H9 (cell line): ENCODE measurements at regions not wholly inside any gene's neighbourhood (a gene's known extent, or its start where the extent isn't known, plus 50 kb on each side); places are given as distances from the start of the nearest gene placed in this dataset.

ENCODE experiments used
- DNase-seq: peaks from one replicate; pipeline ENCODE4 v3.0.0-alpha.2; 2017
- H2AFZ ChIP-seq: one replicate; pipeline ENCODE4 v1.6.1; 2013; ENCODE audit warnings: mild to moderate bottlenecking, low read length, control low read depth, moderate library complexity
- H2AK5ac ChIP-seq: 2 replicates; pipeline ENCODE4 v1.6.1; 2013; ENCODE audit warnings: low read length, control low read depth, mixed read lengths; ENCODE audit not compliant: insufficient read length
- H2BK120ac ChIP-seq: one replicate; pipeline ENCODE4 v1.6.1; 2013; ENCODE audit warnings: low read depth, mild to moderate bottlenecking, low read length, control low read depth, inconsistent platforms; ENCODE audit not compliant: poor library complexity, severe bottlenecking
- H2BK12ac ChIP-seq: 2 replicates; pipeline ENCODE4 v1.6.1; 2013; ENCODE audit warnings: low read length, control low read depth, mixed read lengths, low read depth; ENCODE audit not compliant: insufficient read length
- H2BK15ac ChIP-seq: 2 replicates; pipeline ENCODE4 v1.6.1; 2013; ENCODE audit warnings: low read depth, low read length, control low read depth
- H2BK20ac ChIP-seq: one replicate; pipeline ENCODE4 v1.6.1; 2013; ENCODE audit warnings: low read depth, mild to moderate bottlenecking, low read length, control low read depth, inconsistent platforms; ENCODE audit not compliant: poor library complexity, severe bottlenecking
- H2BK5ac ChIP-seq: 2 replicates; pipeline ENCODE4 v1.6.1; 2013; ENCODE audit warnings: low read length, control low read depth, mixed read lengths; ENCODE audit not compliant: insufficient read length
- H3K14ac ChIP-seq: 2 replicates; pipeline ENCODE4 v1.6.1; 2013; ENCODE audit warnings: low read length, control low read depth; ENCODE audit not compliant: insufficient read depth
- H3K18ac ChIP-seq: 2 replicates; pipeline ENCODE4 v1.6.1; 2013; ENCODE audit warnings: low read depth, mild to moderate bottlenecking, mixed read lengths, low read length, control low read depth; ENCODE audit not compliant: insufficient read length
- H3K23ac ChIP-seq: 2 replicates; pipeline ENCODE4 v1.6.1; 2013; ENCODE audit warnings: low read length, control low read depth, mixed read lengths, low read depth; ENCODE audit not compliant: insufficient read length
- H3K23me2 ChIP-seq: 2 replicates; pipeline ENCODE4 v1.6.1; 2013; ENCODE audit warnings: low read depth, mild to moderate bottlenecking, mixed read lengths, low read length, control low read depth; ENCODE audit not compliant: insufficient read length, poor library complexity, severe bottlenecking
- H3K27ac ChIP-seq: 2 replicates; pipeline ENCODE4 v1.5.1; 2013; ENCODE audit warnings: low read length, control low read depth, mixed read lengths, low read depth; ENCODE audit not compliant: insufficient read length
- H3K27me3 ChIP-seq: 2 replicates; pipeline ENCODE4 v1.6.1; 2013; ENCODE audit warnings: low read length, control low read depth, inconsistent platforms; ENCODE audit not compliant: insufficient read depth
- H3K4ac ChIP-seq: 2 replicates; pipeline ENCODE4 v1.6.1; 2013; ENCODE audit warnings: low read depth, mild to moderate bottlenecking, control low read depth, inconsistent platforms, low read length, moderate library complexity
- H3K4me1 ChIP-seq: 2 replicates; pipeline ENCODE4 v1.6.1; 2013; ENCODE audit warnings: low read length, control low read depth, inconsistent platforms; ENCODE audit not compliant: insufficient read depth
- H3K4me2 ChIP-seq: 2 replicates; pipeline ENCODE4 v1.6.1; 2013; ENCODE audit warnings: low read length, control low read depth, mixed read lengths; ENCODE audit not compliant: insufficient read length, insufficient read depth
- H3K56ac ChIP-seq: 2 replicates; pipeline ENCODE4 v1.6.1; 2013; ENCODE audit warnings: low read depth, mild to moderate bottlenecking, mixed read lengths, low read length, control low read depth; ENCODE audit not compliant: insufficient read length
- H3K79me1 ChIP-seq: 2 replicates; pipeline ENCODE4 v1.6.1; 2013; ENCODE audit warnings: low read depth, mild to moderate bottlenecking, moderate library complexity, low read length, control low read depth, inconsistent platforms; ENCODE audit not compliant: insufficient read depth, poor library complexity, severe bottlenecking
- H3K79me2 ChIP-seq: 2 replicates; pipeline ENCODE4 v1.6.1; 2013; ENCODE audit warnings: low read length, control low read depth, inconsistent platforms; ENCODE audit not compliant: insufficient read depth
- H3K9ac ChIP-seq: 2 replicates; pipeline ENCODE4 v1.6.1; 2013; ENCODE audit warnings: low read length, control low read depth, mixed read lengths; ENCODE audit not compliant: insufficient read length; ENCODE audit errors: extremely low read depth
- H3K9me3 ChIP-seq: one replicate; pipeline ENCODE4 v1.6.1; 2013; ENCODE audit warnings: low read depth, low read length, inconsistent platforms; ENCODE audit not compliant: control insufficient read depth
- H3T11ph ChIP-seq: one replicate; pipeline ENCODE4 v1.6.1; 2013; ENCODE audit warnings: mild to moderate bottlenecking, low read length, control low read depth, inconsistent platforms
- H4K20me1 ChIP-seq: one replicate; pipeline ENCODE4 v1.6.1; 2013; ENCODE audit not compliant: control insufficient read depth, insufficient read length, insufficient read depth
- H4K5ac ChIP-seq: 2 replicates; pipeline ENCODE4 v1.6.1; 2013; ENCODE audit warnings: low read depth, mild to moderate bottlenecking, mixed read lengths, low read length, control low read depth; ENCODE audit not compliant: insufficient read length
- H4K8ac ChIP-seq: replicated peaks from 2 replicates; pipeline ENCODE4 v1.6.1; 2013; ENCODE audit warnings: low read length, control low read depth, mixed read lengths, low read depth; ENCODE audit not compliant: insufficient read length
- H4K91ac ChIP-seq: 2 replicates; pipeline ENCODE4 v1.6.1; 2013; ENCODE audit warnings: low read depth, mild to moderate bottlenecking, moderate library complexity, mixed read lengths, low read length, control low read depth; ENCODE audit not compliant: insufficient read length
- H3K27ac Mint-ChIP-seq, 3 experiments: 2 replicates in 2 of 3; 3 replicates in 1 of 3; pipeline ENCODE4 v1.8.0; 2020 to 2021; ENCODE audit warnings: mixed read lengths in 3 of 3, mild to moderate bottlenecking in 1 of 3, moderate library complexity in 1 of 3
- H3K27me3 Mint-ChIP-seq: 2 replicates; pipeline ENCODE4 v1.8.0; 2021; ENCODE audit warnings: low read depth, mild to moderate bottlenecking, moderate library complexity, mixed read lengths
- H3K36me3 Mint-ChIP-seq, 3 experiments: 2 replicates in 2 of 3; 3 replicates in 1 of 3; pipeline ENCODE4 v1.8.0; 2020 to 2021; ENCODE audit warnings: low read depth in 3 of 3, mixed read lengths in 3 of 3; ENCODE audit not compliant: insufficient read depth in 1 of 3
- H3K4me1 Mint-ChIP-seq, 2 experiments: 2 replicates each; pipeline ENCODE4 v1.8.0; 2020; ENCODE audit warnings: mixed read lengths in 2 of 2
- H3K4me3 Mint-ChIP-seq, 2 experiments: 2 replicates in 1 of 2; 3 replicates in 1 of 2; pipeline ENCODE4 v1.8.0; 2020 to 2021; ENCODE audit warnings: mild to moderate bottlenecking in 2 of 2, mixed read lengths in 2 of 2, moderate library complexity in 1 of 2
- H3K9me3 Mint-ChIP-seq, 2 experiments: 2 replicates in 1 of 2; 3 replicates in 1 of 2; pipeline ENCODE4 v1.8.0; 2020; ENCODE audit warnings: mild to moderate bottlenecking in 2 of 2, mixed read lengths in 2 of 2, moderate library complexity in 1 of 2
- CTCF ChIP-seq: fragments of 200-600 bp; sonication (generic); conservative IDR thresholded peaks from 3 replicates; pipeline ENCODE4 v1.8.0; 2021; ENCODE audit warnings: antibody characterized with exemption, mild to moderate bottlenecking
- WGBS: extraction: QIAGEN DNeasy Blood & Tissue Kit; methylation state at CpG from one replicate; pipeline ENCODE4 v1.1.7; 2013; ENCODE audit warnings: missing lambda C conversion rate, low lambda C conversion rate, mixed read lengths; ENCODE audit not compliant: insufficient read length; ENCODE audit errors: extremely low coverage; 5-methylcytosine and 5-hydroxymethylcytosine counted together

DNA sequence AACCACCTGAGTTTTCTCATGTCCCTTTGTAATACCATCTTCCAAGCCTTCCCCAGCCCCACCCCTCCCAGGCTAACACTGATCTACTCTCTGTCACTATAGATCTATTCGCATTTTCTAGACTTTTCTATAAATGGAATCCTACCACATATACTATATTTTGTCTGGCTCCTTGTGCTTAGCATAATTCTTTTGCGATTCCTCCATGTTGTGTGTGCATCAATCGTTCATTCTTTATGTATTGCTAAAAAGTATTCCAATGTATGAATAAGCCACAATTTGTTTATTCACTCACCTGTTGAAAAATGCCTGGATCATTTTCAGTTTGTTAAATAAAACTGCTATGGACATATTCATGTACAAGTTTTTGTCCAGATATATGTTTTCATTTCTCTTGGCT lies 66.7 kb upstream of the DPT start:
- no peak overlapping the region for H2AFZ ChIP-seq
- no peak overlapping the region for H3K9ac ChIP-seq
- H4K8ac ChIP-seq, result no peak overlapping the region
- Mint-ChIP-seq H3K4me3 (no peak overlapping the region), H3K36me3 (no peaks in the 10 kb centered on the region), H3K4me1 (peaks cover 5 to 6% of the 10 kb centered on the region in 2 experiments), H3K9me3 (no peaks in the 10 kb centered on the region), H3K27me3 (no peaks in the 10 kb centered on the region), H3K27ac (no peak overlapping the region)
- no peaks in the 10 kb centered on the region for H3K4me1 ChIP-seq
- no peak overlapping the region for H2BK120ac ChIP-seq
- no peak for TF ChIP-seq CTCF
- H3K27ac ChIP-seq, result no peak overlapping the region
- H3K9me3 ChIP-seq, result no peaks in the 10 kb centered on the region
- no peak overlapping the region for H3K4ac ChIP-seq
- no peak overlapping the region for H4K5ac ChIP-seq
- H2AK5ac ChIP-seq, result no peak overlapping the region
- no peaks in the 10 kb centered on the region for H3K79me2 ChIP-seq
- no peak overlapping the region for H3K18ac ChIP-seq
- H3K56ac ChIP-seq, result no peak overlapping the region
- H2BK5ac ChIP-seq, result no peak overlapping the region
- no peaks in the 10 kb centered on the region for H3K79me1 ChIP-seq
- no peak overlapping the region for H3T11ph ChIP-seq
- H2BK12ac ChIP-seq, result no peak overlapping the region
- H3K23me2 ChIP-seq, result no peaks in the 10 kb centered on the region
- no peak overlapping the region for H4K91ac ChIP-seq
- no peak overlapping the region for H2BK15ac ChIP-seq
- H2BK20ac ChIP-seq, result no peak overlapping the region
- DNase-seq, result no peak
- no peak overlapping the region for H3K14ac ChIP-seq
- H3K23ac ChIP-seq, result no peak overlapping the region
- H3K4me2 ChIP-seq, result no peak overlapping the region
- no peaks in the 10 kb centered on the region for H3K27me3 ChIP-seq
- WGBS, result no CpG with 5 or more reads among the region's 3 CpGs
- H4K20me1 ChIP-seq, result no peaks in the 10 kb centered on the region
